GM13976 (cell line): ENCODE measurements at regions not wholly inside any gene's neighbourhood (a gene's known extent, or its start where the extent isn't known, plus 50 kb on each side); places are given as distances from the start of the nearest gene placed in this dataset.
A peak's percentile ranks its signal among the peaks of the same experiment; 100 is the strongest.
"Not testable (repeated sequence)": the region's sequence is repeated elsewhere in the genome, so short reads cannot be mapped to it uniquely, and the experiment has no call there.

ENCODE experiments used
- DNase-seq: peaks from one replicate; pipeline ENCODE4 v3.0.0; 2012; ENCODE audit warnings: low spot score
- in situ Hi-C: fragments of 300-500 bp; cut with MboI; formaldehyde crosslinking; loops from one replicate; pipeline ENCODE4 v1.12.0; 2022; ENCODE audit warnings: low sequenced_read_pairs, mixed read lengths, inconsistent platforms; ENCODE audit not compliant: unreplicated experiment
- TF ChIP-seq, protein P1 (sequence below): IDR thresholded peaks from 2 replicates; pipeline ENCODE4 v1.5.1; 2012; ENCODE audit warnings: borderline replicate concordance, mild to moderate bottlenecking; ENCODE audit not compliant: insufficient read depth; ENCODE audit errors: extremely low read depth, missing control alignments, control extremely low read depth

DNA sequence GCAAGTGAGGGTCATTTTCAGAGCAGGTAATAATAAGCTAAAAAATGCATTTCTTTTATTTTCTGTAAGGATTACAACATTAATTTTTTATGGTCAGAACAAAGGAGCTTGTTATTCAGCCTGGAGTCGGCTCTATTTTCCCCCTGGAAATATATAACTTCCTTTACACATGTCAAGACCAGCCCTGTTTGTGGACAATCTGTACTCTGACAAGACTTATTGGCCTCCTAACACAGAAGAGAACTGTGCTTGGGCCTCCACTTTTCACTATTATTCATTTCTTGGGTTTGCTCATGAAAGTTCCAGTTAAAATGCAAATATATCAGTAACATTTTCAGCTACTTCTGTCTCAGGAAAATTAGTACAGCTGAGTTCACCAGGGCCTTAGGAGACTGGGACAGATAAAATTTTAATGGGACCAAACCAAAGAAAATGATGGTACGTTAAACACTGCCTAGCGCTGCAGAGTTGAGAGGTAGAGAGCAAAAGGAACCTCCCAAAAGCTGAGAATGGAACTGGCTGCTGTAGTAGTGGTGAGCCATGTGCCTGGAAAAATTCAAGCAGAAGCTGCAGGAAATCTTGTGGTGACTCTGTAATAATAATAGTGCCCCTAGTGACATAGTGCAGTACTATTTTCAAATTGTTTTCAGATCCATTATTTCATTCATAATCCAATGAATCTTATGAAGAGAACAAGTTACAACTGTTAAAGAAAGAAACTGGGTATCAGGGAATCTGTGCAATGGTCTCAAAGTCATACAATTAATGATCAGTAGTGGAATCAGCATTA lies 227.2 kb upstream of the KIAA1217 start:
- DNase-seq = no peak
- TF ChIP-seq, protein P1, sequence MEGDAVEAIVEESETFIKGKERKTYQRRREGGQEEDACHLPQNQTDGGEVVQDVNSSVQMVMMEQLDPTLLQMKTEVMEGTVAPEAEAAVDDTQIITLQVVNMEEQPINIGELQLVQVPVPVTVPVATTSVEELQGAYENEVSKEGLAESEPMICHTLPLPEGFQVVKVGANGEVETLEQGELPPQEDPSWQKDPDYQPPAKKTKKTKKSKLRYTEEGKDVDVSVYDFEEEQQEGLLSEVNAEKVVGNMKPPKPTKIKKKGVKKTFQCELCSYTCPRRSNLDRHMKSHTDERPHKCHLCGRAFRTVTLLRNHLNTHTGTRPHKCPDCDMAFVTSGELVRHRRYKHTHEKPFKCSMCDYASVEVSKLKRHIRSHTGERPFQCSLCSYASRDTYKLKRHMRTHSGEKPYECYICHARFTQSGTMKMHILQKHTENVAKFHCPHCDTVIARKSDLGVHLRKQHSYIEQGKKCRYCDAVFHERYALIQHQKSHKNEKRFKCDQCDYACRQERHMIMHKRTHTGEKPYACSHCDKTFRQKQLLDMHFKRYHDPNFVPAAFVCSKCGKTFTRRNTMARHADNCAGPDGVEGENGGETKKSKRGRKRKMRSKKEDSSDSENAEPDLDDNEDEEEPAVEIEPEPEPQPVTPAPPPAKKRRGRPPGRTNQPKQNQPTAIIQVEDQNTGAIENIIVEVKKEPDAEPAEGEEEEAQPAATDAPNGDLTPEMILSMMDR = no peak
- in situ Hi-C loops = loop anchor here (25.0 kb wide), 1 partner anchor 206 kb away; no protein-coding TSS in a partner anchor

DNA sequence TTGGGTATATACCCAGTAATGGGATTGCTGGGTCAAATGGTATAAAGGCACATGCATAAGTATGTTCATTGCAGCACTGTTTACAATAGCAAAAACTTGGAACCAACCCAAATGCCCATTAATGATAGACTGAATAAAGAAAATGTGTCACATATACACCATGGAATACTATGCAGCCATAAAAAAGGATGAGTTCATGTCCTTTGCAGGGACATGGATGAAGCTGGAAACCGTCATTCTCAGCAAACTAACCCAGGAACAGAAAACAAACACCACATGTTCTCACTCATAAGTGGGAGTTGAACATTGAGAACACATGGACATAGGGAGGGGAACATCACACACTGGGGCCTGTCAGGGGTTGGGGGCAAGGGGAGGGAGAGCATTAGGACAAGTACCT lies 224.5 kb upstream of the KIAA1217 start:
- in situ Hi-C loops = loop anchor here (25.0 kb wide), 1 partner anchor 203 kb away; no protein-coding TSS in a partner anchor
- DNase-seq = not testable (repeated sequence)

DNA sequence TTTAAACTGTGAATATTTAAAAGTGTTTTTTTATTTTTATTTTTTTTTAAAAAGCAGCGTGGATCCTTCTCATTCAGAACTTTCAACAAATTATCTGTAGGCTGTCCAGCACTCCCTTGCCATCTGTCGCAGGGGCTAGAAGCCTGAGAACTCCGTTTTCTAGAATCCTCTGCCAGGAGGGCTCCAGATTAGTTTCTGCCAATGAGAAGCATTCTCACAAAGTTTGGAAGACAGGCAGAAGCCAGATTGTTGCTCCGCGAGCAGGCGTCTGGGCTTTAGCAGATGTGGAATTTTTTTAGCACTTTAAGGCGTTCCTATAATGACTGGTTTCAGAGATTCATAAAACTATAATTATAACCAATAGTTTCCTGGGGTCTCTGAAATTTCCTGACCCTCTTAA lies 220.9 kb upstream of the KIAA1217 start:
- DNase-seq = no peak
- in situ Hi-C loops = loop anchor here (25.0 kb wide), 1 partner anchor 199 kb away; no protein-coding TSS in a partner anchor
- TF ChIP-seq, protein P1 = no peak

DNA sequence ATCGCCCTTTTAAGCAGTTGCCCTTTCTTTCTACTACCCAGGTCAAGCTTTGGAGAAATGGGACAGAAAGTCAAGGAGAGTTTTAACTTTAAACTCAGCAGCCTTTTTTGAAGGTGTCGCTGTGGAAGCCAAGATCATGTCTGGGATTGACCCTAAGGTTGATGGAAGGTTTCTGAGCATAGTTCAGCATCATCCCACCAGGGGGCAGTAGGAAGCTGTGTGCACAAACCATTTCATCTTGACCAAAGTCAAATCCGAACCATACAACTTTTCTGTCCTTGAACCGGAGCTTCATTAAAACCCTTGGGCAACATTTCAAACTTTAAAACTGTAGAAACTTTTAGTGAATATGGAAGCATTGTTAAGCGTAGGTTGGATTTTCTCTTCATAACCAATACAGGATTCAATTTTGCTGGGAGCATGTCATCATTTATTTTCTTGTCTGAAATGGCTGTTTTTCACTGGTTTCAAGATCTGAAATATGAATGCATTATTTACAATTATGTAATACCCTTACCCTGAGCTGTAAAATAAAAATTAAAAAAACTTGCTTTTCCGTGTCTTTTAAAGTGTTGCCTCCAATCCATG lies 214.4 kb upstream of the KIAA1217 start:
- TF ChIP-seq, protein P1 = peak; percentile 71
- DNase-seq = peak; percentile 51
- in situ Hi-C loops = loop anchor here (10.0 to 25.0 kb wide), 3 partner anchors 193 to 510 kb away; no protein-coding TSS in a partner anchor

DNA sequence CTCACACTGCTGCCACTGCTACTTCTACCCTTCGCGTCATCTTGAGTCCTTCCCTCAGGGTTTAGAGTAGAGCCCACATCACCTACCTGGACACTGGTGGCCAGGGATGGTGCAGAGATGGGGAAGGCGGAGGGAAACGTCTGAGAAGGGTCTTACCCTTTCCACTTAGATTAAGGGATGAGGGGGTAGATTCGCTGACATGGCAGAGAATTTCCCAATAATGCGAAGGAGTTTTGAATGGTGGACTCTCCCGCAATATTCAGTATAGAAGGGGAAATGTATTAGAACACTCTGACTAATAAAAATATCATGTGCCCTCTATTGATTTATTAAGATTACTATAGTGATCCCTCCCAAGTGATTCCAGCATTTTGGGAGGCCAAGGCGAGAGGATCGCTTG lies 209.5 kb upstream of the KIAA1217 start:
- in situ Hi-C loops = loop anchor here (10.0 to 25.0 kb wide), 3 partner anchors 188 to 505 kb away; no protein-coding TSS in a partner anchor
- TF ChIP-seq, protein P1 = no peak
- DNase-seq = no peak

DNA sequence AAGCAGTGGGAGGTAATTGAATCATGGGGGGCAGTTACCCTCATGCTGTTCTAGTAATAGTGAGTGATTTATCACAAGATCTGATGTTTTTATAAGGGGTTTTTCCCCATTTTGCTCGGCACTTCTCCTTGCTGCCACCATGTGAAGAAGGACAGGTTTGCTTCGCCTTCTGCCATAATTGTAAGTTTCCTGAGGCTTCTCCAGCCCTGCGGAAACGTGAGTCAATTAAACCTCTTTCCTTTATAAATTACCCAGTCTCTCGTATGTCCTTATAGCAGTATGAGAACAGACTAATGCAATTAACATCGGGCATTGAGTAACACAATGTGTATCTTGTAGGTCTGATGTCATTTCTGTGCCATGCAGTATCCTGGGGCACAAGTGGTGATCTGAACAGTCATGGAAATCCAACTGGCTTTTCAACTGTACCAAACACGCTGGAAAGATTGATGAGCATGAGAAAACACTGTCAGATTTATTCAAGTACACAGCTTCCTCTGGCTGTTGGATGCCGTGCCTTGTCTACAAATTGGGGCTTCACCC lies 208.6 kb upstream of the KIAA1217 start:
- no peak for DNase-seq
- in situ Hi-C loops = no loop called here
- TF ChIP-seq, protein P1 = no peak

DNA sequence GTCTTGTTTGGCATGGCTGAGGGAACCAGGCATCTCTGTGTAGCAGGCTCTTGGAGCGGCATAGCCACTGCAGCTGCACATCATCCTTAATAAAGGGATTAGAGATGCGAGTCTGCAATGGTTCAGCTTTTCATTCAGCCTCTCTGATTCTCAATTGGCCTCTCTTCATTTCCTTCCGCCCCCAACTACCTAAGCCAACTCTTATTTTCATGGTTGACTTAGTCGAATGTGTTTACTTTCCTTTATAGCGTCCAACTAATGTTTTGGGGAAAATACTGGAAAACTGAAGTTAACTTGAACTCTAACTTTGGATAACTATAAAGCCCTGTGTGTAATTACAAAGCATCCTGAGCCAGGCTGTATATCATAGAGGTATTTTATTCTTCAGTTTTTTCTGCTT lies 202.2 kb upstream of the KIAA1217 start:
- in situ Hi-C loops = no loop called here
- DNase-seq = no peak
- TF ChIP-seq, protein P1 = no peak
